ENCODE measurements at regions not wholly inside any gene's neighbourhood (a gene's known extent, or its start where the extent isn't known, plus 50 kb on each side); places are given as distances from the start of the nearest gene placed in this dataset.

DNA sequence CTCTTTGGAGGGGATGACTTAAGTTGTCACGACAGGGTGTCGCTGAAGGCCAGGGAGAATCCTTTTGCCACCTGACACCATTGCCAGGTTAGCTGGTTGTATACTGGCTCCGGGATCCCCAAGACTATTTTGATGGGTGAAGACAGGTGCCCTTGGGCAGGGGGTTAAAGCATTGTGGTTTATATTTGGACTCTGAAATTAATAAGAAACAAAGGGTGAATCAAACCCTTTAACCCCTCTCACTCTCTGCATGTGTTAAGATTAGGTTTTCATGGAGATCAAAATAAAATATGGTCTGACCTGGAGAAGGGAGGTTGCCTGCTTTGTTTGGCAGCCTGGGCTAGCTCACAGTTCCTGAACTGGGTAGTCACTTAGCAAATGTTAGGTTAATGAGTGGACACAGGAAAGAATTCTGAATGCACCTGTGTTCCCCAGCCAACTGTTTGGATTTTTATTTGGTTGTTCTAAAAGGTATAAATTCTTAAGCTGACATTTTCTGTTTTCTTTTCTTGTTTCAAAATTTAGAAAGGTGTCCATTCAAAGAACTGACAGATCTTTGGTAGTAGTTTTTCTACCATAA is 301.7 kb downstream of the KCNS3 start:
- TF ChIP-seq CTCF (IDR thresholded peaks at IDR 0.05; ENCODE audit: insufficient read depth, low read depth, low read length): no peak
- DNase-seq (ENCODE audit: low read depth): no peak
- H3K4me3 ChIP-seq (ENCODE audit: low read depth, low read length): no peak overlapping the region

DNA sequence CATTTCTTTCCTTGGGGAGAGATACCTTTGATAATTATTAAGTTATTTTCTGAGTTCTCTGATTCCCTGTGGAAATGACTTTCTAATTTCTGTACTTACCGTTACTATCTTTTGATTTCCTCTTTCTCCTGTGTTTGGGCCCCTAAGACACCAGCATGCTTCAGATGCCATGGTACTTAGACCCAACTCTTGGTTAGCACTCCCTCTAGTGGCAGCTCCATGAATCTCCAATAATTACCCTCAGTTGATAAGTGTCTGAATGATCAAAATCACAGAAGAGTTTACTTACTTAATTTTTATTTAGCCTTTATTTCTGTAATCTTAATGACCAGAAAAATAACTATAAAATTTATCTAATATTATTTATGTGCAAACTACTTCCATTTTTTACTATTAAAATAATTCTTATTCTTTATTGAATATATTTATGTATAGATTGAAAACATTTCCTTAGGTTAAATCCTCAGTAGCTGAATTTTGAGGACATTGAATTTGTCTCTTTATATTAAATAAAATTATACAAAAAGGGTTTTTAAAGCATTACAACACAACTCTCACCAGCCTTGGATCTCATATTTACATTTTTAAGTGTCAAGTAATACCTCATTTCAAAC is 300.4 kb downstream of the KCNS3 start:
- no peak overlapping the region for H3K4me3 ChIP-seq (ENCODE audit: low read depth, low read length)
- peak; percentile 91 for TF ChIP-seq CTCF (IDR thresholded peaks at IDR 0.05; ENCODE audit: insufficient read depth, low read depth, low read length)
- DNase-seq (ENCODE audit: low read depth): peak; percentile 68

GRCh38 chr2:18176679-18177215 is 298.3 kb downstream of the KCNS3 start:
- no peak for DNase-seq (ENCODE audit: low read depth)
- no peak overlapping the region for H3K4me3 ChIP-seq (ENCODE audit: low read depth, low read length)
- no peak for TF ChIP-seq CTCF (IDR thresholded peaks at IDR 0.05; ENCODE audit: insufficient read depth, low read depth, low read length)

- DNase-seq (ENCODE audit: low read depth): no peak
- H3K4me3 ChIP-seq (ENCODE audit: low read depth, low read length): no peak overlapping the region
- TF ChIP-seq CTCF (IDR thresholded peaks at IDR 0.05; ENCODE audit: insufficient read depth, low read depth, low read length): no peak
Observed at GRCh38 chr2:18172607-18173006, 294.1 kb downstream of the KCNS3 start.

GRCh38 chr2:18171191-18172139 is 293.0 kb downstream of the KCNS3 start:
- peak; percentile 35 for DNase-seq (ENCODE audit: low read depth)

More at GRCh38 chr2:18171191-18172139, 293.0 kb downstream of the KCNS3 start:
- no peak overlapping the region for H3K4me3 ChIP-seq (ENCODE audit: low read depth, low read length)
- TF ChIP-seq CTCF (IDR thresholded peaks at IDR 0.05; ENCODE audit: insufficient read depth, low read depth, low read length): no peak

Data from fibroblast of villous mesenchyme (primary cell).